Fibroblast of pulmonary artery (primary cell): ENCODE measurements at regions not wholly inside any gene's neighbourhood (a gene's known extent, or its start where the extent isn't known, plus 50 kb on each side); places are given as distances from the start of the nearest gene placed in this dataset.

Source experiments
- DNase-seq: peaks from one replicate; pipeline ENCODE4 v3.0.0-alpha.2; 2010; ENCODE audit warnings: low read depth
- H3K4me3 ChIP-seq: replicated peaks from 2 replicates; pipeline ENCODE4 v1.5.1; 2011; ENCODE audit warnings: low read depth, mild to moderate bottlenecking, control low read depth, low read length, moderate library complexity
- CTCF ChIP-seq: IDR thresholded peaks from 2 replicates; pipeline ENCODE4 v1.5.1; 2011; ENCODE audit warnings: mild to moderate bottlenecking, control low read depth, low read length, inconsistent platforms; ENCODE audit errors: missing control alignments

- no peak overlapping the region for H3K4me3 ChIP-seq
- DNase-seq, result no peak
- TF ChIP-seq CTCF, result no peak
Observed at GRCh38 chr13:64377606-64378005, 2852.5 kb downstream of the PCDH9 start.

GRCh38 chr13:64371461-64371860 lies 2858.7 kb downstream of the PCDH9 start:
- DNase-seq, result no peak
- no peak overlapping the region for H3K4me3 ChIP-seq
- TF ChIP-seq CTCF, result no peak

GRCh38 chr13:64371045-64371444 lies 2859.1 kb downstream of the PCDH9 start:
- no peak for DNase-seq
- TF ChIP-seq CTCF, result no peak
- H3K4me3 ChIP-seq, result no peak overlapping the region

- H3K4me3 ChIP-seq, result no peak overlapping the region
Observed at GRCh38 chr13:64369121-64369520, 2861.0 kb downstream of the PCDH9 start.

GRCh38 chr13:64362564-64362963 lies 2867.6 kb downstream of the PCDH9 start:
- no peak for TF ChIP-seq CTCF
- H3K4me3 ChIP-seq, result no peak overlapping the region
- no peak for DNase-seq

More at GRCh38 chr13:64369121-64369520, 2861.0 kb downstream of the PCDH9 start:
- peak; percentile 41 for DNase-seq
- TF ChIP-seq CTCF, result no peak

GRCh38 chr13:64347664-64348063 lies 2882.5 kb downstream of the PCDH9 start:
- no peak overlapping the region for H3K4me3 ChIP-seq
- DNase-seq, result peak; percentile 39
- no peak for TF ChIP-seq CTCF

GRCh38 chr13:64339373-64340063 lies 2890.6 kb downstream of the PCDH9 start:
- no peak for TF ChIP-seq CTCF
- no peak for DNase-seq
- no peak overlapping the region for H3K4me3 ChIP-seq
